GM12878 (cell line): ENCODE measurements at regions not wholly inside any gene's neighbourhood (a gene's known extent, or its start where the extent isn't known, plus 50 kb on each side); places are given as distances from the start of the nearest gene placed in this dataset.

Experiments
- CEBPB ChIP-seq, 2 experiments: fragments of 150-350 bp in 1 of 2; IDR thresholded peaks; 2 replicates each; pipeline ENCODE4 v1.6.1; 2012 to 2014; ENCODE audit warnings: low read depth in 2 of 2, low read length in 2 of 2, borderline replicate concordance in 1 of 2, inconsistent platforms in 1 of 2
- CREB1 ChIP-seq: IDR thresholded peaks from 2 replicates; pipeline ENCODE4 v1.6.1; 2012; ENCODE audit warnings: low read depth, mild to moderate bottlenecking, inconsistent platforms
- CTCF ChIP-seq, 3 experiments: IDR thresholded peaks in 2 of 3; conservative IDR thresholded peaks in 1 of 3; 2 replicates each; pipeline ENCODE4 v1.5.1; 2011; ENCODE audit warnings: low read depth in 3 of 3, low read length in 3 of 3, mild to moderate bottlenecking in 3 of 3, control low read depth in 2 of 3, moderate library complexity in 2 of 3, inconsistent platforms in 1 of 3, mixed read lengths in 1 of 3; ENCODE audit not compliant: control insufficient read depth in 2 of 3, insufficient read depth in 1 of 3; ENCODE audit errors: extremely low read depth in 1 of 3
- E2F4 ChIP-seq: IDR thresholded peaks from 2 replicates; pipeline ENCODE4 v1.6.1; 2012; ENCODE audit warnings: low read depth, low read length, improper control_type of control experiment
- EGR1 ChIP-seq, 2 experiments: IDR thresholded peaks; 1 replicate in 1 of 2; 2 replicates in 1 of 2; pipeline ENCODE4 v1.6.1; 2011 to 2012; ENCODE audit warnings: low read depth in 2 of 2, low read length in 2 of 2, borderline replicate concordance in 1 of 2, mild to moderate bottlenecking in 1 of 2, moderate library complexity in 1 of 2
- ETV6 ChIP-seq, 2 experiments: fragments of 450-650 bp in 1 of 2; IDR thresholded peaks in 1 of 2; conservative IDR thresholded peaks in 1 of 2; 2 replicates each; pipeline ENCODE4 v1.6.1; 2014; ENCODE audit warnings: antibody characterized with exemption in 1 of 2, borderline replicate concordance in 1 of 2, low read depth in 1 of 2, mild to moderate bottlenecking in 1 of 2, moderate library complexity in 1 of 2
- EZH2 ChIP-seq: IDR thresholded peaks from 2 replicates; pipeline ENCODE4 v1.6.1; 2012; ENCODE audit warnings: low read depth, mild to moderate bottlenecking, control low read depth, inconsistent platforms, low read length, borderline replicate concordance; ENCODE audit not compliant: control insufficient read depth
- HCFC1 ChIP-seq: fragments of 150-350 bp; IDR thresholded peaks from 2 replicates; pipeline ENCODE4 v1.6.1; 2014; ENCODE audit warnings: low read length
- MLLT1 ChIP-seq: fragments of 450-650 bp; IDR thresholded peaks from 2 replicates; pipeline ENCODE4 v1.6.1; 2016; ENCODE audit warnings: mild to moderate bottlenecking
- POLR2A ChIP-seq: IDR thresholded peaks from 2 replicates; pipeline ENCODE4 v1.6.1; 2011; ENCODE audit warnings: low read depth, mild to moderate bottlenecking, low read length
- POLR2AphosphoS5 ChIP-seq: IDR thresholded peaks from 2 replicates; pipeline ENCODE4 v1.6.1; 2011; ENCODE audit warnings: mild to moderate bottlenecking, low read length, inconsistent platforms
- RAD51 ChIP-seq: fragments of 450-650 bp; IDR thresholded peaks from 2 replicates; pipeline ENCODE4 v1.6.1; 2016; ENCODE audit warnings: moderate library complexity, mild to moderate bottlenecking, inconsistent platforms
- REST ChIP-seq: IDR thresholded peaks from 2 replicates; pipeline ENCODE4 v1.6.1; 2012; ENCODE audit warnings: mild to moderate bottlenecking, low read depth, low read length
- ZNF384 ChIP-seq: IDR thresholded peaks from 2 replicates; pipeline ENCODE4 v1.6.1; 2012; ENCODE audit warnings: low read depth, mild to moderate bottlenecking, low read length, improper control_type of control experiment, borderline replicate concordance

GRCh38 chr10:43945908-43946307 lies 297.2 kb upstream of the ZNF32 start:
- TF ChIP-seq REST (no peak), MLLT1 (no peak), EGR1 (IDR thresholded peaks at IDR 0.05; ENCODE audit: borderline replicate concordance in 1 of 2, low read depth in 2 of 2, low read length in 2 of 2) (no peak), HCFC1 (no peak), ETV6 (conservative IDR thresholded peaks at IDR 0.05 in 1 of 2, IDR thresholded peaks at IDR 0.05 in 1 of 2; ENCODE audit: borderline replicate concordance in 1 of 2, low read depth in 1 of 2) (no peak), EZH2 (no peak), CTCF (IDR thresholded peaks at IDR 0.05 in 2 of 3, conservative IDR thresholded peaks at IDR 0.05 in 1 of 3; ENCODE audit: control insufficient read depth in 2 of 3, extremely low read depth in 1 of 3, insufficient read depth in 1 of 3, low read depth in 3 of 3, low read length in 3 of 3) (no peak), POLR2A (no peak), POLR2AphosphoS5 (no peak), E2F4 (no peak), CEBPB (IDR thresholded peaks at IDR 0.05; ENCODE audit: borderline replicate concordance in 1 of 2, low read depth in 2 of 2, low read length in 2 of 2) (no peak), RAD51 (no peak), ZNF384 (no peak), CREB1 (no peak)
